Neutrophil (primary cell): ENCODE measurements at regions not wholly inside any gene's neighbourhood (a gene's known extent, or its start where the extent isn't known, plus 50 kb on each side); places are given as distances from the start of the nearest gene placed in this dataset.

Experiments
- H3K27ac ChIP-seq: fragments of 200-600 bp; sonication (generic); 2 replicates; pipeline ENCODE4 v1.5.1; 2016; ENCODE audit warnings: mild to moderate bottlenecking, moderate library complexity
- H3K27me3 ChIP-seq: fragments of 200-600 bp; sonication (generic); 2 replicates; pipeline ENCODE4 v1.6.0; 2016; ENCODE audit warnings: mild to moderate bottlenecking
- H3K36me3 ChIP-seq: fragments of 200-600 bp; sonication (generic); 2 replicates; pipeline ENCODE4 v1.5.1; 2017
- H3K4me1 ChIP-seq, 2 experiments: fragments of 200-600 bp in 1 of 2; sonication (generic) in 1 of 2; 1 replicate in 1 of 2; 2 replicates in 1 of 2; pipeline versions ENCODE4 v1.5.1 to v1.6.1; 2013 to 2016; ENCODE audit warnings: low read depth in 1 of 2, low read length in 1 of 2, mild to moderate bottlenecking in 1 of 2, moderate library complexity in 1 of 2; ENCODE audit not compliant: control insufficient read depth in 1 of 2, insufficient read depth in 1 of 2
- H3K4me3 ChIP-seq, 2 experiments: fragments of 200-600 bp in 1 of 2; sonication (generic) in 1 of 2; 1 replicate in 1 of 2; 2 replicates in 1 of 2; pipeline ENCODE4 v1.5.1; 2013 to 2016; ENCODE audit warnings: low read depth in 1 of 2, low read length in 1 of 2, mild to moderate bottlenecking in 1 of 2, moderate library complexity in 1 of 2
- H3K9me3 ChIP-seq: fragments of 200-600 bp; sonication (generic); 2 replicates; pipeline ENCODE4 v1.5.1; 2016
- TF ChIP-seq, protein P1 (sequence below): fragments of 200-600 bp; sonication (generic); IDR thresholded peaks from 2 replicates; pipeline ENCODE4 v1.5.1; 2016; ENCODE audit warnings: antibody characterized with exemption

DNA sequence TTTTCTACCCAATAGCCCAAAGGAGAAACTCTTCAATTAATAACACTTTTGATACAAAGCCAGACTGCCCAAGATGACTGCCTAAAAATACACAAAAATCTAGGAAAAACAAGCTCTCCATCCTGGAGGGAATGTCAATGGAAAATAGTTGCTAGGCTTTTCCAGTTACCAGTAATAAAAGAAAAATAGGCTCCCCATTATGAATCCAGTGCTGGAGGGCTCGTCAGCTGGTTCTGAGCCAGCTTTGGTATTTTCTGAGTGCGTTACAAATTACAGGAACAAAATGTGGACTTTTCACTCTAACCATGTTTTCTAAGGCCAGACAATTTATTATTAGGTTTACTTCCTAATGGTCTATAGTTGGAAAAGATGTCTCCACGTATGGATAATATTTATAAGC lies 414.5 kb downstream of the ACTL7B start:
- Histone ChIP-seq H3K36me3 (no peaks in the 10 kb centered on the region), H3K4me3 (no peak overlapping the region), H3K4me1 (no peaks in the 10 kb centered on the region), H3K27me3 (no peaks in the 10 kb centered on the region), H3K9me3 (no peaks in the 10 kb centered on the region), H3K27ac (no peak overlapping the region)
- TF ChIP-seq, protein P1, sequence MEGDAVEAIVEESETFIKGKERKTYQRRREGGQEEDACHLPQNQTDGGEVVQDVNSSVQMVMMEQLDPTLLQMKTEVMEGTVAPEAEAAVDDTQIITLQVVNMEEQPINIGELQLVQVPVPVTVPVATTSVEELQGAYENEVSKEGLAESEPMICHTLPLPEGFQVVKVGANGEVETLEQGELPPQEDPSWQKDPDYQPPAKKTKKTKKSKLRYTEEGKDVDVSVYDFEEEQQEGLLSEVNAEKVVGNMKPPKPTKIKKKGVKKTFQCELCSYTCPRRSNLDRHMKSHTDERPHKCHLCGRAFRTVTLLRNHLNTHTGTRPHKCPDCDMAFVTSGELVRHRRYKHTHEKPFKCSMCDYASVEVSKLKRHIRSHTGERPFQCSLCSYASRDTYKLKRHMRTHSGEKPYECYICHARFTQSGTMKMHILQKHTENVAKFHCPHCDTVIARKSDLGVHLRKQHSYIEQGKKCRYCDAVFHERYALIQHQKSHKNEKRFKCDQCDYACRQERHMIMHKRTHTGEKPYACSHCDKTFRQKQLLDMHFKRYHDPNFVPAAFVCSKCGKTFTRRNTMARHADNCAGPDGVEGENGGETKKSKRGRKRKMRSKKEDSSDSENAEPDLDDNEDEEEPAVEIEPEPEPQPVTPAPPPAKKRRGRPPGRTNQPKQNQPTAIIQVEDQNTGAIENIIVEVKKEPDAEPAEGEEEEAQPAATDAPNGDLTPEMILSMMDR, result no peak

DNA sequence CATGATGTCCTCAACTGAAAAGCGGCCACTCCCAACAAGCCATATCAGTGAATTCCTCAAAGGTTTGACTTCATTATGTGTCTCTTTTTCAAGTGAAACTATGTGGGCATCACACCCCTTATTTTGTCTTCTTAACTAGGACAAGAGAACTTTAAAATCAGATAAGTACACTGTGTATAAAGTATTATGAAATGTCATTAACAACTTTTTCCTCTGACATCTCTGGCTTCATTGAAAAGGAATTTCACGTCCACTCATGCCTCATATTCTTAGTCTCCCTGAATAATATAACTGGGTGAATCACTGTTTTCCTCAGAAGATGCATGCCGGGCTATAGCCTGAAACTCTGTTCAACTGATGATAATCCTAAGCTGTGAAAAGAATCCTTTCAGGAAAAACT lies 415.8 kb downstream of the ACTL7B start:
- Histone ChIP-seq H3K4me1 (no peaks in the 10 kb centered on the region), H3K27me3 (no peaks in the 10 kb centered on the region), H3K4me3 (no peak overlapping the region), H3K27ac (no peak overlapping the region), H3K9me3 (no peaks in the 10 kb centered on the region), H3K36me3 (no peaks in the 10 kb centered on the region)
- TF ChIP-seq, protein P1, result no peak

DNA sequence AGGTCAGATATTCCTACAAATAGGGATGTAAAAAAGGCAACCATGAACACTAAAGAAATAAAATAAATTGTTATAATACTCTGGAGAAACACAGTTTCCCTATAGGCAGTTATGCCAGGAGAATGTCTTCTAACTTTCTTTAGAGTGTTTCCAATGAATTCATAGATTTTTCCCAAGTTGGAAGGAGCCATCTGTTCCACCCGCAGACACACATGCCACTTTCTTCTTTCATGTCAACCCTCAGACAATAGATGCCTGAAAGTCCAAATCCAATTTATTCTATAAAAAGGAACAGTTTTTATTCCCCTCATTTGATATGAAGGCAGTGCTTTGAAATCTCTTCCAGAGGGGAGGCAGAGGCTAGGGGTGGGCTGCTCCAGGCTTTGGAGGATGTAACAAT lies 418.1 kb downstream of the ACTL7B start:
- no peak overlapping the region for H3K27ac ChIP-seq
- no peaks in the 10 kb centered on the region for H3K4me1 ChIP-seq
- H3K4me3 ChIP-seq, result no peak overlapping the region
- H3K36me3 ChIP-seq, result no peaks in the 10 kb centered on the region
- H3K9me3 ChIP-seq, result no peaks in the 10 kb centered on the region
- TF ChIP-seq, protein P1, result no peak
- no peaks in the 10 kb centered on the region for H3K27me3 ChIP-seq

DNA sequence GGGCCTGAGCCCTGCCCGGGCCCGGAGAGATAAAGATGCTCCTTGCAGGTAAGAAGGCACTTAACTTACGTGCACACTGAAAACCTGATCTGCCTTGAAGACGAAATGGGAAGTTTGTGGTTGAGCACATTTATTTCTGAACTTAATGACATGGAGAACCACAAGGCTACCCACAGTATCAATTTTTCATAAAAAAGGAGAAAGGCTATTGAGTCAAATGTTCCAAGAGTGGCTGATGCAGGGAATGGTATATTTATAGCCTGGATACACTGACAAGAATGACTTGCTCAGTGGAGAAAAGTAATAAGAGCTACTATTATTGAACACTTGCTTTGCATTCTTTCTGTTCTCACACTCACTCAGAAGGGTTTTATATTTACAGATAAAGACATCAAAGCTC lies 419.3 kb downstream of the ACTL7B start:
- TF ChIP-seq, protein P1, result no peak
- no peak overlapping the region for H3K27ac ChIP-seq
- H3K9me3 ChIP-seq, result no peaks in the 10 kb centered on the region
- no peaks in the 10 kb centered on the region for H3K36me3 ChIP-seq
- no peaks in the 10 kb centered on the region for H3K27me3 ChIP-seq
- no peaks in the 10 kb centered on the region for H3K4me1 ChIP-seq
- H3K4me3 ChIP-seq, result no peak overlapping the region

DNA sequence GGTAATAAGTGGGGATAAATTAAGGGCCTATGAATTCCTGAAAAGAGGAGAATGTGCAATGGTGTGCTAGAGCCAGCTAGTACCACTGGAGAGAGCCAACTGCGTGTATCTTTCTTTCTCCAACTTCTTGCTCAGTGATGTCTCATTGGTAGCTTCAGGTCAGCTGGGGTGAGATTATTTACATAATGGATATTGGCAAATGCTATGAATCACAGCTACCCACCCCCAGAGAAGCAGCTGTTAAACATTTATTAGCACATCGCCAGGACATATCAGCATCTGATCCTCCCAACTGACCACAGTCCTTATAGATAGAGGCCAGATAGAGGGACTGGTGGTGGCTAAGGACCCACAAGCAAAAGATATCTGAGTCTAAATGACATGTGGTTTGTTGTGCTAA lies 421.3 kb downstream of the ACTL7B start:
- H3K9me3 ChIP-seq, result no peaks in the 10 kb centered on the region
- TF ChIP-seq, protein P1, result no peak
- H3K4me1 ChIP-seq, result no peaks in the 10 kb centered on the region
- no peak overlapping the region for H3K4me3 ChIP-seq
- H3K36me3 ChIP-seq, result no peaks in the 10 kb centered on the region
- no peak overlapping the region for H3K27ac ChIP-seq
- H3K27me3 ChIP-seq, result no peaks in the 10 kb centered on the region

DNA sequence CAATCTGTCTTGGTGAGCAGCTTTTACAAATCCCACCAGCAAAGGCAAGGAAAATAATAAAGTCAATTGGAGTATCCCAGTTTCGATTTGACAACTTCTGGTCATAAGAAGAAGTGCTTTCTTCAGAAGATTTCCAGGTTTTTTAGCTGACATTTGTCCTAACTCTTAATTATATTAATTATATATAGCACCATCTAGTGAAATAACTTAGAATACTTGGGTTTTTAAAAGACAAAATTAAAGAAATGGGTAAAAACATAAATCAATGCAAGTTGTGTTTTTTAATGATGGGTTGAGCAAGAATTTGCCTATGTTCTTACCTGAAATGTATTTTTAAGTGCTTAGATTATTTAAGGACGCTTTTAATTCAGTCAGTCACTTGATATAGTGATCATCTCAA lies 421.8 kb downstream of the ACTL7B start:
- Histone ChIP-seq H3K9me3 (no peaks in the 10 kb centered on the region), H3K4me3 (no peak overlapping the region), H3K4me1 (no peaks in the 10 kb centered on the region), H3K27ac (no peak overlapping the region), H3K36me3 (no peaks in the 10 kb centered on the region), H3K27me3 (no peaks in the 10 kb centered on the region)
- TF ChIP-seq, protein P1, result no peak
